Activated naive CD4-positive, alpha-beta T cell treated with anti-CD3 and anti-CD28 coated beads, Interleukin-2, amount 10 ng/mL, durations not matched to agents 7 days and 5 days (primary cell): ENCODE measurements at regions not wholly inside any gene's neighbourhood (a gene's known extent, or its start where the extent isn't known, plus 50 kb on each side); places are given as distances from the start of the nearest gene placed in this dataset.

Source experiments
- CTCF ChIA-PET: fragments of 350-600 bp; sonication (Branson Sonifier 250); formaldehyde crosslinking; loops from one replicate; lab custom pipeline; 2021; ENCODE audit warnings: antibody characterized with exemption; lab: Charles Lee
- DNase-seq: peaks from one replicate; pipeline ENCODE4 v3.0.0-alpha.2; 2020
- H3K27ac Mint-ChIP-seq: one replicate; pipeline ENCODE4 v1.8.0; 2021; ENCODE audit warnings: mild to moderate bottlenecking, moderate library complexity, mixed read lengths
- H3K27me3 Mint-ChIP-seq: one replicate; pipeline ENCODE4 v1.8.0; 2021; ENCODE audit warnings: mild to moderate bottlenecking, mixed read lengths
- H3K36me3 Mint-ChIP-seq: one replicate; pipeline ENCODE4 v1.8.0; 2021; ENCODE audit warnings: mixed read lengths
- H3K4me1 Mint-ChIP-seq: one replicate; pipeline ENCODE4 v1.8.0; 2021; ENCODE audit warnings: mixed read lengths
- H3K4me3 Mint-ChIP-seq: one replicate; pipeline ENCODE4 v1.8.0; 2021; ENCODE audit warnings: mild to moderate bottlenecking, moderate library complexity, mixed read lengths
- H3K9me3 Mint-ChIP-seq: one replicate; pipeline ENCODE4 v1.8.0; 2021; ENCODE audit warnings: mixed read lengths

DNA sequence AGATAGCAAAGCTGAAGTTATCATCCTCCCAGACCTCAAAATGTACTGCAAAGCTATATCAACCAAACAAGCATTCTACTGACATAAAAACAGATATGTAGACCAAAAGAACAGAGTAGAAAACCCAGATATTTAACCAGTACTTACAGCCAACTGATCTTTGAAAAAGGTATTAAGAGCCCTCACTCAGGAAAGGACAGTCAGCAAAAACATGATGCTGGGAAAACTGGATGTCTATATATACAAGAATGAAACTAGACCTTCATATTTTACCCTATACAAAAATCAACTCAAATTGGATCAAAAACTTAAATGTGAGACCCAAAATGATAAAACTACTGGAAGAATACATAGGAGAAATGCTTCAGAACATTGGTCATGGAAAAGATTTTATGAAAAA is 87.5 kb upstream of the MME start:
- no peak overlapping the region for H3K4me3 Mint-ChIP-seq
- CTCF ChIA-PET: interaction anchor here (0.6 kb wide), 1 partner anchor 85 kb away, joined by 3 read pairs; no protein-coding TSS in a partner anchor
- DNase-seq: no peak
- H3K36me3 Mint-ChIP-seq: no peaks in the 10 kb centered on the region
- no peak overlapping the region for H3K27ac Mint-ChIP-seq
- peaks cover 2% of the 10 kb centered on the region for H3K9me3 Mint-ChIP-seq
- H3K4me1 Mint-ChIP-seq: no peaks in the 10 kb centered on the region
- H3K27me3 Mint-ChIP-seq: no peaks in the 10 kb centered on the region

DNA sequence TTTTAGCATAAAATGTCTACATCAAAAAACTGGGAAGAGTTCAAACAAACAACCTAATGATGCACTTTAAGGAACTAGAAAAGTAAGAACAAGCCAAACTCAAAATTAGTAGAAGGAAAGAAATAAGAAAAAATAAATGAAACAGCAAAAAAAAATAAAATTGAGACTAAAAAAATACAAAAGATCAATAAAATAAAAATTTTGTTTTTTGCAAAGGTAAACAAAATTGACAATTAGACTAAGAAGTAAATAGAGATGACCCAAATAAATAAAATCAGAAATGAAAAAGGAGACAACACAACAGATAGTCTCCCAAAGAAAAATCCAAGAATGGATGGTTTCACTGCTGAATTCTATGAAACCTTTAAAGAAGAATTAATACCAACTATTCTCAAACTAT is 89.6 kb upstream of the MME start:
- Mint-ChIP-seq H3K27me3 (no peaks in the 10 kb centered on the region), H3K9me3 (peaks cover 4% of the 10 kb centered on the region), H3K4me3 (no peak overlapping the region), H3K36me3 (no peaks in the 10 kb centered on the region), H3K4me1 (no peaks in the 10 kb centered on the region), H3K27ac (no peak overlapping the region)
- CTCF ChIA-PET: no interaction called here
- no peak for DNase-seq

DNA sequence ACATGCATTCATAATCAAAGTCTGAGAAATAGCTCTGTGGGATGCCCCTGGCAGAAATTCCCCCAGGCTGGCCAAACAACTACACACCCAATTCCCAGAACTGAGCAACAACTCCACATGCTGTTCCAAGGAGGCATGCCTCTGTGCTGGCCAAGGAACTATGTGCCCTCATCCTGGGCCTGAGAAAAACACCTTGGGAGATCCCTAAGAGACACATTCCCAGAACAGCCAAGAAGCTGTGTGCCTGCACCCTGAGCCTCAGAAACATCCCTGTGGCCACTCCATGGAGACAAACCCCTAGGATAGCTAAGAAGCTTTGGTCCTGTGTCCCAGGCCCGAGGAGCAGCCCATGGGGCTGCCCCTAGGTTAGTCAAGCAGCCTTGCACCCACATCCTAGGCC is 92.3 kb upstream of the MME start:
- DNase-seq: no peak
- no peak overlapping the region for H3K27ac Mint-ChIP-seq
- peaks cover 4% of the 10 kb centered on the region for H3K9me3 Mint-ChIP-seq
- H3K4me3 Mint-ChIP-seq: no peak overlapping the region
- CTCF ChIA-PET: no interaction called here
- H3K36me3 Mint-ChIP-seq: no peaks in the 10 kb centered on the region
- no peaks in the 10 kb centered on the region for H3K4me1 Mint-ChIP-seq
- no peaks in the 10 kb centered on the region for H3K27me3 Mint-ChIP-seq

DNA sequence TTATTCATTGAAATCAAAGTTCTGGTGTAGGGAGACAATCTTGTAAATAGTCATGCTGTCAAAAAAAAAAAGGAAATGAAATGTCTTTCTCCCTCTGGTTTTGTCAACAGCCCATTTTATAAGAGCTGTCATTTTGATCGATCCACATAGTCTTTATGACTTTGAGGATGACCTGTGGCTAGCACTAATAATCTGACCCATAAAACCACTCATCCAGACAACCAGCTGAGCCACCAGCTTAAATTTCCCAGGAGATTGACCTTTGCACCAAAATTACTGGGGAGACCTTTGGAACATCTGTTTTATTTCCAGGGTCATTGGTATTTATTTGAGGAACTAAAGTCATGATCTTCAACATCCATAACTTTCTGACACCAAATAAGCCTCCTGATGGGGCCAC is 98.5 kb upstream of the MME start:
- H3K27ac Mint-ChIP-seq: no peak overlapping the region
- H3K4me1 Mint-ChIP-seq: no peaks in the 10 kb centered on the region
- DNase-seq: no peak
- CTCF ChIA-PET: no interaction called here
- no peak overlapping the region for H3K4me3 Mint-ChIP-seq
- no peaks in the 10 kb centered on the region for H3K27me3 Mint-ChIP-seq
- peaks cover 2% of the 10 kb centered on the region for H3K9me3 Mint-ChIP-seq
- no peaks in the 10 kb centered on the region for H3K36me3 Mint-ChIP-seq

DNA sequence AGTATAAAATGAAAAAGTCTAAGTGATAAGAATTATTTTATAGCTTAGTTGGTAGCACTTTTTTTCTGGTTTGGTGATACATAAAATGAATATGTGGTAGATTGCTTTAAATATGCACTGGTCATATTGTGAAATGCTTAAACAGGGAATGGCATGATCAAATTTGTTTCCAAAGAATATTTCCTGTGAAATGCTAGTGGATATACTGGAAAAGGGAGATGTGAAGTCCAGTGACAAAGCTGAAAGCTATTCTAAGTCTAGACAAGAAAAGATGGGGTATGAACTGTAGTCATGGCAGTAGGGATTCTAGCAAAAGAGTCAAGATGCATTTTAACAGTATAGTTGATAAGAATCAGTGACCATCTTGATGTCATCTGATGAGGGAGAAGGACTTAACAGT is 98.9 kb upstream of the MME start:
- Mint-ChIP-seq H3K4me3 (no peak overlapping the region), H3K36me3 (no peaks in the 10 kb centered on the region), H3K27ac (no peak overlapping the region), H3K4me1 (no peaks in the 10 kb centered on the region), H3K27me3 (no peaks in the 10 kb centered on the region), H3K9me3 (peaks cover 2% of the 10 kb centered on the region)
- no peak for DNase-seq
- CTCF ChIA-PET: no interaction called here

DNA sequence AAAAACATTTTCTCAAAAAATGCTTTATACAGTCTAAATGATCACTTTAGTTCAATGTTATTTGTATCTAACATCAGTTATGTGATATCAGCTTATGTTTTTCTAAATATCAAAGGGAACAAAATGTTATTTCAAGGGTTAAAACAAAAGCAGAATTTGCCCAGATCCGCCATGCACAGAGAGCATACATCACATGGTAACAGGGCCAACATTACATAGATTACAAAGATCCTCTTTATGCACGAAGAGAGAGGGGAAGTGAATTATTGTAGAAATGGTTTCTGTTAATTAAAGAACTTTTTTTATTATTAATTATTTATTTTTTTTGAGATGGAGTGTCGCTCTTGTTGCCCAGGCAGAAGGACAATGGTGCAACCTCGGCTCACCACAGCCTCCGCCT is 100.8 kb upstream of the MME start:
- H3K4me3 Mint-ChIP-seq: no peak overlapping the region
- no peaks in the 10 kb centered on the region for H3K4me1 Mint-ChIP-seq
- no peaks in the 10 kb centered on the region for H3K36me3 Mint-ChIP-seq
- H3K27ac Mint-ChIP-seq: no peak overlapping the region
- no peaks in the 10 kb centered on the region for H3K27me3 Mint-ChIP-seq
- CTCF ChIA-PET: no interaction called here
- H3K9me3 Mint-ChIP-seq: no peaks in the 10 kb centered on the region
- no peak for DNase-seq

DNA sequence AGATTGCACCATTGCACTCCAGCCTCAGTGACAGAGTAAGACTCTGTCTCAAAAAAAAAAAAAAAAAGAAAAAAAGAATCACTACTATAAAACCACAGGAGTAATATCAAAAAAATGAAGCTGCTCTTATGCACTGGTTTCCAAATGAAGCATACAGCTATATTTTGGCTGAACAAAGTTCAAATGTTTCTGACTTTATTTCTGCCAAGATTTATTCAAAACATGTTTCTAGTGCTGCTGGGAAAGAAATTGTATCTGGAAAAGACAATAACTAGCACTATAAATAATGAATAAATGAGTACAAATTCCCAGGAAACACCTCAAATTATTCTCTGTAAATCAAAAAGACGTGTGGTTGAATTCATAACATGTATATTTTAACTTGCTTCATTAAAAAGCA is 102.5 kb upstream of the MME start:
- Mint-ChIP-seq H3K4me1 (no peaks in the 10 kb centered on the region), H3K27ac (no peak overlapping the region), H3K9me3 (no peaks in the 10 kb centered on the region), H3K4me3 (no peak overlapping the region), H3K36me3 (no peaks in the 10 kb centered on the region), H3K27me3 (no peaks in the 10 kb centered on the region)
- no peak for DNase-seq
- CTCF ChIA-PET: no interaction called here

DNA sequence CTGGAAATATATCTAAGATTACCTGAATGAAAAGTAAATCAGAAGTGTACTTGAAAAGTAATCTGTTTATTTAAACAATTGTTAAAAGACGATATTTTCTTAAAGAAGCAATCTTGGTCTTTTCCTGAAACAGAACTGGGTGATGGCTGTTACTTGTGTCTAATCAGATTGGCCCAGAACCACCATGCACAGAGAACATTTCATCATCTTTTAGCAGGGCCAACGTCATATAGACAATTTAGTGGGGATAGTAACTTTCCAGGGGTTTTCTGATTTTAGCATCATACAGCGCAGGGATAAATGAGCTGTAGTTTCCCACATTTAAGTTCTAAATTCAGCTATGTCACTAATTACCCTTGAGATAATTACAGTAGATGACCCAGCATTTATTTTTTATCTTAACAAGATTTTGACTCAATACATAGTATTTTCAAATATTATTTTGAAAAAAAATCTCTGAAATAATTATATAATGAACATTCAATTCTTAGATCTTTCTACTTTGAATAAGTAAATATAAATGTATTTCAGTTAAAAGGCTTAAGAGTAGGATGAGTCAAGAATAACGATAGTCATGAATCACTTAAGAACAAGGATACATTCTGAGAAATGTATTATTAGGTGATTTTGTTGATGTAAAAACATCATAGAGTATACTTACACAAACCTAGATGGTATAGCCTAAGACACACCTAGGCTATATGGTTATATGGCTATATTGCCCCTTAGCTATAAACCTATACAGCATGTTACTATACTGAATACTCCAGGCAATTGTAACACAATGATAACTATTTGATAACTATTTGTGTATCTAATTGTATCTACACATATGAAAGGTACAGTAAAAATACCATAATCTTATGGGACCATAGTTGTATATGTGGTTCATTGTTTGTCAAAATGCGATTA is 103.8 kb upstream of the MME start:
- Mint-ChIP-seq H3K27ac (no peak overlapping the region), H3K4me3 (no peak overlapping the region), H3K27me3 (no peaks in the 10 kb centered on the region), H3K9me3 (no peaks in the 10 kb centered on the region), H3K4me1 (no peaks in the 10 kb centered on the region), H3K36me3 (no peaks in the 10 kb centered on the region)
- no peak for DNase-seq
- CTCF ChIA-PET: no interaction called here

DNA sequence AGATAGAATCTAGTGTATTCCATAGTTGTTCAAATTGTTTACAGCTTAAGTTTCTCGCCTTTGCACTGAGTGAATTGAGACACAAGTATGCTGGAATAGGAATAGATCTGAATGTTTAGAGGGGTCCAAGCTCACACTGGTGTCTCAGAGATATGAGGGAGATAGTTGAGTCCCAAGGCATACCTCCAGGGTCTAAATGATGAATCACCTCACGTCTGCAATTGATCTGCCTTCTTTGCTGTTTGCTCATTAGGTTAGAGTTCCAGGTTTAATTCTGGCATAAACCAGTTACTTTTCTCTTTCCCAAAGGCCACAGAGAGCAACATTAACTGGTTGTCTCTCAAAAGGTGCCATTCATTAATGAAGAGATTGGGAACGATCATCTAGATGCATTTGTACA is 106.3 kb upstream of the MME start:
- Mint-ChIP-seq H3K9me3 (no peaks in the 10 kb centered on the region), H3K4me3 (no peak overlapping the region), H3K27ac (no peak overlapping the region), H3K27me3 (no peaks in the 10 kb centered on the region), H3K4me1 (no peaks in the 10 kb centered on the region), H3K36me3 (no peaks in the 10 kb centered on the region)
- DNase-seq: no peak
- CTCF ChIA-PET: no interaction called here

DNA sequence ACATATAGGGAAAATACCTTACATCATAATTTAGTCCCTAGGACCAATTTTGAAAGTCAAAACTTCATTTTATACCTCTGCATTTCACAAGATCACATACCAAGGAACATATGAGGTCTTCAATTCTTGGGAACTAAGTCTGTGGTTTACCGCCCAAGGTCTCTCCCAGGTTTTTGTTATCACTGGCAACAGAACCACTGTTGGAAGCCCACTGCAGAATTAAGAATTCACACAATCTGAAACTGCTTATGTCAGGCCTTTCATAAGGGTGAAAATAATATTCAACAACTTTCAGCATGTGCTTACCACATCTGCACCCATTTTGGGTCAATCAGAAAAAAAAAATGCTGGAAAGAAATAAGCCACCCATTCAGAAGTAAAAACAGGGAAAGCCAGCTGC is 107.2 kb upstream of the MME start:
- no peak overlapping the region for H3K27ac Mint-ChIP-seq
- no peaks in the 10 kb centered on the region for H3K4me1 Mint-ChIP-seq
- H3K27me3 Mint-ChIP-seq: no peaks in the 10 kb centered on the region
- no peaks in the 10 kb centered on the region for H3K9me3 Mint-ChIP-seq
- CTCF ChIA-PET: no interaction called here
- H3K4me3 Mint-ChIP-seq: no peak overlapping the region
- H3K36me3 Mint-ChIP-seq: no peaks in the 10 kb centered on the region
- DNase-seq: no peak

DNA sequence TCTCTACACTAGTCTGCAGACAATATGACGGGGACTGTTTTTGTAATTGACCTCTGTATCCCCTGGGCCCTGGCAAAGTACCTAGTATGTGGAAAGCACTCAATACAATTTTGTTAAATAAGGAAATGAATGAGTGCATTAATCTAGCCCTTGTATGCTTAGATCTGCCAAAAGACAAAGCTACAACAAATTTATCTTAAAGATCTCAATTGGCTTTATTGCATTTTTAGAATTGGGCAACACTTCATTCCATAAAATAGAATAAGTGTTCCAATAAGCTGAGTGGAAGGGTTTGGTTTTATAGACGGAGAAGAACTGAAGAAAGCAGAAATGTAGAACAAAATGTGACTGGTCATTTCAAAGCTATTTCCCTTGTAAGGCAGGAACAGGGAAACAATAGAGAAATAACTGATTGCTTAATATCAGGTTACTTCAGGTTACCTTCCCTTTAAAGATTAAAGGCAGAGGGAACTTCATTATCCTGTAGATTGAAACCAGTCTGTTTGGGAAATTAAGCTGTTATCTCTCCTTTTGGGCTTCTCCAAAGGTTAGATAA is 108.3 kb upstream of the MME start:
- Mint-ChIP-seq H3K27ac (no peak overlapping the region), H3K9me3 (no peaks in the 10 kb centered on the region), H3K27me3 (no peaks in the 10 kb centered on the region), H3K36me3 (no peaks in the 10 kb centered on the region), H3K4me1 (no peaks in the 10 kb centered on the region), H3K4me3 (no peak overlapping the region)
- CTCF ChIA-PET: no interaction called here
- no peak for DNase-seq

DNA sequence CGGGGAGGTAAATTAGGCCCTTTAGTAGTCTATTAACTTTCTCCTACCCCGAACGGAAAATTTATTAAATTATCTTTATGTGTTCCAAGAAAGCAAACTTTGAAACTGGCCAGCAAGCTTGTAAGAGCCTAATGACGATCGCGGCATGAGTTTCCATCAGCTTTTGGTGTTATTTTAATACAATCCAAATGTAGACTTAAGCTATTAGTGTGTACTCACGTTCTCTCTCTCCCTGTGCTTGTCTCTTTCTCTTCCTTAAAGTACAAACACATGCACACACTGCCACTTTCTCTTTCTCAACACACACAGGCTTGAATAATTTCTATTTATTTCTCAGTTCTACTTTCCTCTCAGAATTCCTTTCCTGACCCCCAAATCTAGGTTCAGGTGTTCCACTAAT is 108.8 kb upstream of the MME start:
- no peak overlapping the region for H3K4me3 Mint-ChIP-seq
- CTCF ChIA-PET: no interaction called here
- no peaks in the 10 kb centered on the region for H3K36me3 Mint-ChIP-seq
- DNase-seq: no peak
- H3K4me1 Mint-ChIP-seq: no peaks in the 10 kb centered on the region
- H3K27ac Mint-ChIP-seq: no peak overlapping the region
- no peaks in the 10 kb centered on the region for H3K9me3 Mint-ChIP-seq
- H3K27me3 Mint-ChIP-seq: no peaks in the 10 kb centered on the region

DNA sequence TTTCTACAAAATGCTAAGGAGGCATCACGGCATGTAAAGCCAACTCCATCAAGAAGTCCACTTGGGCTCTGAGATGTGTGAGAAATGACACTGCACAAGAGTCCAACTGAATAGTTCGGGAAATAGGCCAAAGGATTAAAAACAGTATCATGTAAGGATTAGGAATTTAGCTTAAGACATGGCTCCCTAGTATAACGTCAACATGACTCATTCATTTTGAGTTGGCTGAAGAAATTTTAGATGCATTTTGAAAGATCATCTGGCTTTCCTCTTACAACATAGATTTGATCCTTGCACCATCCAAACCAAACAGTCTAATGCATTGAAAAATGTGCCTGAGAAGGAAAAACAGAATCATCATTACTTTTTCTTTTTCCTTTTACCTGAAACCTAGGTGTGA is 109.3 kb upstream of the MME start:
- Mint-ChIP-seq H3K4me3 (no peak overlapping the region), H3K27ac (no peak overlapping the region), H3K9me3 (no peaks in the 10 kb centered on the region), H3K4me1 (no peaks in the 10 kb centered on the region), H3K27me3 (no peaks in the 10 kb centered on the region), H3K36me3 (no peaks in the 10 kb centered on the region)
- CTCF ChIA-PET: no interaction called here
- no peak for DNase-seq

DNA sequence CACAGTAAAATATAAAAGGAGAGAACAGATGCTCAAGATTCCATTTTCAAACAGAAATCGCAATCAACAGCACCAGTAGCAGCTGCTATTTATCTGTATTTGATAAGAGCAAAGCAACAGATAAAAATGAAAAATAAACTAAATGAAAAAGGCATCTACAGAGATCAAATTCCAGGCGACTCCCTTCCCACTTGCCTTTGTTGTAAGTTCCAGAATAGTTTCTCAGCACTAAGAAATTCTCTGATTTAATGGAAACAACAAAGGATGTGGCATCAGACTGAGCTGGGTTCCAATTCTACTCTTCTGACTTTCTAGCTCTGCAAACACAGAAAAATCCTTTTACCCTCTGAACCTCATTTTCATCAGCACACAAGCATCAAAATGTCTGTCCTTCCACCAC is 110.8 kb upstream of the MME start:
- H3K36me3 Mint-ChIP-seq: no peaks in the 10 kb centered on the region
- no peaks in the 10 kb centered on the region for H3K27me3 Mint-ChIP-seq
- no peak overlapping the region for H3K4me3 Mint-ChIP-seq
- H3K9me3 Mint-ChIP-seq: no peaks in the 10 kb centered on the region
- DNase-seq: no peak
- no peak overlapping the region for H3K27ac Mint-ChIP-seq
- CTCF ChIA-PET: no interaction called here
- no peaks in the 10 kb centered on the region for H3K4me1 Mint-ChIP-seq

DNA sequence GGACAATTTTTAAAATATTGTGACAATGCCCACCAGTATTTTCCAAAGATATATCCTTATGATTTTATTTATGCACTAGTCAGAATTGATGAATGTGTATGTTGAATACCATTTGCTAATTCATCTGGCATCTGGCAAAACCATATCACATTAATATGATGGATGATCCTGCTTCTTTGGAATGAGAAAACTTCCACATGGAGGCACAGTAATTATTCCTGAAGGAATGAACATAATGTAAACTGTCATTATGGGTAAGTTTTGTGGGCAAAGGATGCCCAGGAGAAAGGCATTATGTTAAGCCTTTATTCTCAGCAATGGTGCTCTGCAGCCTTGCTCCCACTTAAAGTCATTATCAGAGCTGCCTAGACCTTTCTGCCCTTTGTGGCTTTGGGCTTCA is 113.0 kb upstream of the MME start:
- Mint-ChIP-seq H3K9me3 (no peaks in the 10 kb centered on the region), H3K4me3 (no peak overlapping the region)
- no peak for DNase-seq

More for the DNA sequence above, 113.0 kb upstream of the MME start:
- H3K36me3 Mint-ChIP-seq: no peaks in the 10 kb centered on the region
- CTCF ChIA-PET: no interaction called here
- no peaks in the 10 kb centered on the region for H3K4me1 Mint-ChIP-seq
- no peaks in the 10 kb centered on the region for H3K27me3 Mint-ChIP-seq
- no peak overlapping the region for H3K27ac Mint-ChIP-seq
